HG03103 (cell line): ENCODE measurements at regions not wholly inside any gene's neighbourhood (a gene's known extent, or its start where the extent isn't known, plus 50 kb on each side); places are given as distances from the start of the nearest gene placed in this dataset.

Experiments
- ATAC-seq: cut with Tn5 transposase; IDR thresholded peaks from one replicate; pipeline ENCODE4 v1.9.1; 2021; ENCODE audit warnings: low read depth; ENCODE audit not compliant: unreplicated experiment

- ATAC-seq: no peak
Measured at GRCh38 chr10:107481881-107482280, 317.4 kb upstream of the SORCS1 start.

DNA sequence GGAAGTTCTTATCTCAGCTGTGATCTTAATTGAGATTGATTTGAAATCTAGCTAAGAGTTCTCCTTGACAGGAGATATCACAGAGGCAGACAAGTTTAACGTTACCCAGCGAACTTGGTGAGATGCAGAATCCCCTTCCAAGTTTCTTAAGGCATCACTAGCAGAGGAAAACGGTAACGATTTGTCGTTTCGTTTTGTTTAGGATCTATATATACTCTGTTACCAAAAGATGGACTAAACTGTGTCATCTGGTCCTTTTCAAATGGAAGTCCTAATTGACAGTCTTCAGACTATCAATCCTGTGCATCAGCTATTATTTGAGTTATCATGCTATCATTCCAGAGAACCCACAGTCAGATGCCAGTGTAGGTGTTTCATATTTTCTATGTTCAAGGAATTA is 316.7 kb upstream of the SORCS1 start:
- ATAC-seq: no peak

DNA sequence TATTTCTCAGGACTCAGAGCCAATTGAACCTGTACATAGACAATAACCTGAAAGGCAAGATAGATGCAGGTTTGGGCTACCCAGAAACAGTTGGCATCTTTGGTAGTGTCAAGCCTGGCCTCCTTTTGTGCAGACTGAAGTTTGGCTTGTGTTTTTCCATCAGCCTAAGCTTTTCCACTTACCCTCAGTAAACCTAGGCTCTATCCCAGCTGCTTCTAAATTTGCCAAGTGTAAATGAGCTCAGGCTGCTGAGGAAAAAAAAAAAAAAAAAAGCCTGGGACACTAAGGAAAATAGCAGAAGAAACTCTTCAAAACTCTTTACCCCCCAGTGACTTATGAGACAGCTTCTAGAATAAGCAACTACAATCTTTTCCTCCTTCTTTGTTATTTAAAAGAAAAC is 316.3 kb upstream of the SORCS1 start:
- ATAC-seq: no peak

GRCh38 chr10:107477266-107477665 is 312.8 kb upstream of the SORCS1 start:
- peak; percentile 46 for ATAC-seq

DNA sequence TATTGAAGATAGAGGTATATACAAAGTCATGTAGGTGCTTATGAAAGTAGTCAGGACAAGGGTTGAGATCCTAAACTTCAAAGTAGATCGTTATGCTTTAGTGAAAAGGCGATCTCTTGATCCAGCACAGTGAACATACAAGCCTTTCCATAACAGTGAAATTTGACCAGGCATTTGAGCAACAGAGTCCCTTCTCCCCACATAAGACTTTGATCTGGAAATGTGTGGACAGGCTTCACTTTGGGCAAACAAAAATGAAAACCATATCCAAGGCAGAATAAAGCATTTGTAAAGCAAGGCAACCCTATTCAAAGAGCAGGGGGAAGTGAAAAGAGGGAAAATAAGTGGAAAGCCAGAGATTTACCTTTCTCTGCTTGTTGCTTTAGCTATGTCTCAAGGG is 311.9 kb upstream of the SORCS1 start:
- no peak for ATAC-seq

DNA sequence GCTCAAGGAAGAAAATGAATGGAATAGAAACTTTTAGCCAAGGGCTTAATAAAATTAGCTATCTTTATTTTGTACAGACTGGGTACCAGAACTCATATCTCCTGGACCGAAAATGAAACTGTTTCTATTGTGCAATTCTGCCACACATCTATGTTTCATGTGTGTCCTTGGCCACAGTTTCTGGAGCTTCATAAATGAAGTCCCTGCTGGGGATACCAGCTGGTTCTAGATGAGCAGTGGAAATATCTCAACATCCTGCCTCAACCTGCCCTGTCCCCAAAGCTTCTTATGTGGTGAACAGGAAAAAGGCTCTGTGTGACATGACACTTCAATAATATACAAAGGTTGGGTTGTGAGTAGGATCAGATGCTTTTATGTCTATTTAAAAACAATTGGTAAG is 310.1 kb upstream of the SORCS1 start:
- no peak for ATAC-seq

DNA sequence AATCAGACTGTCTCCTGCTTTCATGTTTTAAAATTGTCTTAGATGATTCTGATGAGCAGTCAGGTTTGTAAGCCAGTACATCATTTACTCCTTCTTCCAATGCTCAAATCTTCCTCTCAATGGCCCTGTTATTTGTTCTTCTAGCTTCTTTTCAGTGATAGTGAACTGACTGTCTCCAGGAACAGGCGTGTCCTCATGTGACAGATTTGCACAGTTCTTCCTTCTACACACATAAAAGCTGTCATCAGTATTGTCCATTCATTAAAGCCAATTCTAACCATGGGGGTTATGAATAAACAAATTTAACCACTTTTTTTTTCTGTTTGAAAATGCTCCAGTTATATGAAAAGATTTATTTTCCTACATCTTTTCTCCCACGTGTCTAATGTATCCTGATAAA is 308.7 kb upstream of the SORCS1 start:
- ATAC-seq: no peak

GRCh38 chr10:107471911-107472310 is 307.4 kb upstream of the SORCS1 start:
- ATAC-seq: no peak

DNA sequence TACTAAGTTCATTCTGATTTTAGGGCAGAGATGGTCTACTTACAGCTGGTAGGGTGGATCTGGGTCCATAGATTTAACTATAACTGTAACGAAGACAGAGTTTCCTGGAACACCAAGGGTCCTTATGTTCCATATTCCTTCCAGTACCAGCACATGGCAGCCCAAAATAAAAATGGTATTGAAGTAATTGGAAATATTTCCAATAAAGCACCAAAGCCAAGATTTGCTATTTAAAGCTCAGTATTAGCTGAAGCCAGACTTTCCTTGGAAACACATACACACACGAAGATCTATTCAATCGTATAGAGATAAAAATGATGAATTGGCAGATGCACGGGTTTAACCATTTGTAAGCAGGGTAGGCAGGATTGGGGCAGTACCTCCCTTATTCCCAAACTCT is 289.1 kb upstream of the SORCS1 start:
- no peak for ATAC-seq

DNA sequence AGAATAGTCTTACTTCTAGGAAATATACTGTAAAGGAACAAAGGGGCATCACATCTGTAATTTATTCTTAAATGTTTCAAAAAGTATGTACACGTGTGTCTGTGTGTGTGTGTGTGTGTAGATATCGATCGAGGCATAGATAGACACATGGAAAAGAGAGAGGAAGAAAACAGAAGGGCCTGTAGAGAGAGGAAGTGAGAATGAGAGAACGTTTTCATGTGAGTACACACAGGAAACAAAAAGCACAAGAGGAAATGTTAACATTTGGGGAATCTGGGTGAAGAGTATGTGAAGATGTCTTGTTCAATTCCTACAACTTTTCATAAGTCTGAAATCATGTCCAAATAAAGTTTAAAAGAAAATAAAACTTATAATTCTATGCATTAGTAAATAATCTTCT is 286.5 kb upstream of the SORCS1 start:
- ATAC-seq: peak; percentile 50

GRCh38 chr10:107450056-107450455 is 285.6 kb upstream of the SORCS1 start:
- ATAC-seq: no peak

DNA sequence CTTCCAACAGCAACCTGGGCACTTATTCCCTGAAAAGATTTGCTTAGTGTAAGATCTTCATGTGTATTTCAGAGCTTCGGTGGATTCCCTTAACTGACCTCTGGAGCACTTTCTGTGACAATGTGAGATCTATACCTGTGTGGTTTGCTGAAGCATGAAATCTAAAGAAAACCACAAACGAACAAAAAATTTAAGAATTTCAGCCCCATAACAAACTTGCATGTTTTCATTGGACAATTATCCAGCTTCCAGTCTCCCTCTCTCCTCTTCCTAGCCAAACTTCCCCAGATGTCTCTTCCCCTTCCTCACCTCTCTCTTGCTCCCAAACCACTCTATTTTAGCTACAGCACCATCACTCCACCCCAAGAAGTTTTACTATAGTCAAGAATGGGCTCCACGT is 279.9 kb upstream of the SORCS1 start:
- no peak for ATAC-seq

- ATAC-seq: no peak
Measured at GRCh38 chr10:107443813-107444212, 279.3 kb upstream of the SORCS1 start.

- ATAC-seq: no peak
Measured at GRCh38 chr10:107443326-107443725, 278.8 kb upstream of the SORCS1 start.

DNA sequence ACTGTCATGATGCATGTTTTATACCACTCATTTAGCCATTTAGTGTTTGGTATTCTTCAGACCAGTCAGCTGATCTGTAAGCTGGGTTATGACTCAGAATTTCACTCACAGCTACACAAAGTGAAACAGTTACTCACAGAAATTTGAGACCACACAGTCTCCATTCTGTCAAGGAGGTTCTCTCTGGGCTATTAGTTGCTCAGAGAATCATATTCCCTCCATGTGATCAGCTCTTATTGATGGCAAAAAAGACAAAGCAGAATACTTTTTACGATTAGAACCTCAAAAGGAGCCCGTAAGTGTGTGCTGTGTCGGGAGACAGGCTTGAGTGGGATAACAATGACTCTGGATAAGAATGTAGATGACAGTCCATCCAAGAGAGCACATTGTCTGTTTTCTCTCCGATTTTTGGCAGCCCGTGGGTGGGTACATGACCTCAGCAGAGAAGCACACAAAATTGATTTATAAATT is 277.6 kb upstream of the SORCS1 start:
- ATAC-seq: peak; percentile 93

DNA sequence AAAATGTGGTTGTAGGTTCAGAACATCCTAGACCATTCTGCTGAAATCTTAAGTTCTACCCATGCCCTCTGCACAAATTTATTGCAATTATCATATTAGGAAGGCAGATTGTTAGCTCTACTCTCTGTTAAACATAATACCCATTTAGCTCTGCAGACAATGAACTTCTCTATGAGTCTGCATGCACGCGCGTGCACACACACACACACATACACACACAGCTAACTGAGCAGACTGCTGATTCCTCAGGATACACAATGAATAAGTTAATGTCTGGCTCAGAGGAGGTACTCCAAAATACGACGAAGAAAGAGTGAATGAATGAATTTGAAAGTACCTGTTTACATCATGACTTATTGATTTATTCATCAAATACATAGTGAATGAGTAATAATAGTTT is 276.2 kb upstream of the SORCS1 start:
- ATAC-seq: no peak

DNA sequence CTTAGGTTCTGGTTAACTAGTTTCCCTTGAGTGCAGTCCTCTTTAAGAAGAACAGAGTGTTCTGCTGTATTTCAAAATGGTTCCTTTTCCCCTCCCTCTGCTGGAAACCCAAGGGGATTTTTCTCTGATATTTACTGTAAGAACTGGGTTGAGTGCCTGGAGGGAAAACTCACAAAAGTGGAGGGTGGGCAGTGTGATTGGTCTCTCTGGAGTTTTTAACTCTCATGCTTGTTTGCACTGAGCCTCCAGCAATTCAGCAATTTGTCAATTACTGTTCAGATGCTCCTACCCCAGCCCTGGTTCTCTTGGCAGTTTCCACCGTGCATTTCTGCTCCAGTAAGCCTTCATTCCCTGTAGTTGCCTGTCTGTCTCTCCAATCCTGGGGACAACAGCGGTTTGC is 273.4 kb upstream of the SORCS1 start:
- no peak for ATAC-seq

GRCh38 chr10:107436568-107436967 is 272.1 kb upstream of the SORCS1 start:
- ATAC-seq: no peak

DNA sequence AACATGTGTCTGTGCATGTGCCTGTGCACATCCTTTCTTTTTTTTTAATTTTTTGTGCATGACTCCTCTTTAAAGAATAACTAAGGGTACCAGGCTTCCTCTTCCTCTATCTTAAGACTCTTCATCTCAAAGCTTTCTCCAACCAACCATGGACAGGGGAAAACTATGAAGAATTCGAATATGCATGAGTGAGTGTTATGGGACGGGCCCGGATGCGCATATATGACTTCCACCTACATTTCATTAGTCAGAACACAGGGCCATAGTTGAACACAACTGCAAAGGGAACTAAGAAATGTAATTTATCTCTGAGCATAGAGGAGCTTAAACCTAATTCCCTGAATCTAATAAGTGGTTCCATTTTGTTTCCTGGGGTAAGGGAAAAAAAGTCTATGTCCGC is 270.3 kb upstream of the SORCS1 start:
- no peak for ATAC-seq

DNA sequence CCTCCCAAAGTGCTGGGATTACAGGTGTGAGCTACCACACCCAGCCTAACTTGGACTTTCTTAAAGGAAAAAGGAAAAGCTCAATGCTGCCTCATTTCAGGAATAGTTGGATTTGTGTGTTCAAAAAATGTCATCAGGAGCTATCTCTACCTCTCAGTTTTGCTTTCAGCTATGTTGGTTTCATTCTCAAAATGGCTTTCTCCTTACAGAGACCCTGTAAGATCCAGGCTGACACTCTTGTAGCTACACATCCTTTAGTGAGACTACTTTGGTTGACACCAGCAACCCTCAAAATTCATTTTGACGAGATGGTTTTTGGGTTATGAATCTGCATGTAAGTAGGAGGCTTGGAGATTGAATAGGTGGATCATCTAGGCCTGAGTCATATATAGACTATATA is 269.7 kb upstream of the SORCS1 start:
- no peak for ATAC-seq

GRCh38 chr10:107433605-107434004 is 269.1 kb upstream of the SORCS1 start:
- no peak for ATAC-seq

- no peak for ATAC-seq
Measured at GRCh38 chr10:107430446-107430845, 265.9 kb upstream of the SORCS1 start.

GRCh38 chr10:107427016-107427415 is 262.5 kb upstream of the SORCS1 start:
- ATAC-seq: no peak
